Stimulated activated naive B cell treated with anti-CD40 and anti-IgM and Interleukin-4, amounts not matched to agents 10 μg/mL and 1 μg/mL and 100 μg/mL, for 72 hours (primary cell): ENCODE measurements at regions not wholly inside any gene's neighbourhood (a gene's known extent, or its start where the extent isn't known, plus 50 kb on each side); places are given as distances from the start of the nearest gene placed in this dataset.

Experiments used
- ATAC-seq, 2 donors: fragments of 150-1000 bp; cut with Tn5 transposase; replicated peaks; 2 replicates each; pipeline ENCODE4 v1.10.0; 2021; ENCODE audit warnings: moderate library complexity in 1 of 2
- DNase-seq: peaks from one replicate; pipeline ENCODE4 v3.0.0; 2021
- H3K27ac Mint-ChIP-seq: one replicate; pipeline ENCODE4 v1.8.0; 2022; ENCODE audit warnings: mild to moderate bottlenecking, mixed read lengths
- H3K27me3 Mint-ChIP-seq, 2 donors: one replicate each; pipeline ENCODE4 v1.8.0; 2022; ENCODE audit warnings: mixed read lengths in 2 of 2
- H3K36me3 Mint-ChIP-seq, 2 donors: one replicate each; pipeline ENCODE4 v1.8.0; 2022; ENCODE audit warnings: mixed read lengths in 2 of 2, mild to moderate bottlenecking in 1 of 2
- H3K4me1 Mint-ChIP-seq, 2 donors: one replicate each; pipeline ENCODE4 v1.8.0; 2022; ENCODE audit warnings: mixed read lengths in 2 of 2, mild to moderate bottlenecking in 1 of 2
- H3K4me3 Mint-ChIP-seq, 2 donors: one replicate each; pipeline ENCODE4 v1.8.0; 2022; ENCODE audit warnings: mild to moderate bottlenecking in 2 of 2, mixed read lengths in 2 of 2, moderate library complexity in 1 of 2
- H3K9me3 Mint-ChIP-seq, 2 donors: one replicate each; pipeline ENCODE4 v1.8.0; 2022; ENCODE audit warnings: mixed read lengths in 2 of 2, mild to moderate bottlenecking in 1 of 2

DNA sequence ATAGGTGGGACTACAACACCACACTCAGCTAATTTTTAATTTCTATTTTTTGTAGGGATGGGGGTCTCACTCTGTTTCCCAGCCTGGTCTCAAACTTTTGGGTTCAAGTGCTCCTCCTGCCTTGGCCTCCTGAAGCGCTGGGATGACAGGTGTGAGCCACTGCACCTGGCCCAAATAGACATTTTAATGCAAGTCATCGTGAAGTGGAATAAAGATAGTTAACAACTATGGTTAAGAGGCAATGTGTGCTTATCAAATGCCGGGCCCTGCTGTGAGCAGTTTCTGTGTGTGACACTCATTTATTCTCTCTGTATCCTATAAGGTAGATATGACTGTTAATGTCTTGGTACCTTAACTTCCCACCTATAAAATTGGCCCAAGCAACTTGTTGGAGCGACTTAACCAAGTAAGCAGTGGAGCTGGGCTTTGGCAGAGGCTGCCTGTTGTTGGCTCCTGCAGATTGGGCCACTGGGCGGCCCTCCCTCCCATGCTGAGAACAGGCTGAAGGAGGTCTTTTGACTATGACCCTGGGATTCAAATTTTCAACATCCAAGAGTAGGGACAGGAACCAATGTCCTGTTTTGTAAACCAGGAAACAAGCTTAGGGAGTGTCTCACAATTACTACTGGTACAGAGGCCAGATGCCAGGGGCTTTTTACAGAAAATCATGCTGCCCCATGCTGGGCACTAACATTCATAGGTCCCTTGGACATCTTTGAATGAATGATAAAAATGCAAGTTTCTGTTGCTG lies 450.7 kb downstream of the TSHZ3 start:
- no peak for ATAC-seq
- Mint-ChIP-seq H3K9me3 (no peaks in the 10 kb centered on the region), H3K4me1 (no peaks in the 10 kb centered on the region), H3K4me3 (no peak overlapping the region), H3K27me3 (no peaks in the 10 kb centered on the region), H3K27ac (no peak overlapping the region), H3K36me3 (no peaks in the 10 kb centered on the region)
- no peak for DNase-seq

- H3K27me3 Mint-ChIP-seq, result no peaks in the 10 kb centered on the region
- DNase-seq (no peak), ATAC-seq (no peak)
- no peak overlapping the region for H3K27ac Mint-ChIP-seq
- H3K9me3 Mint-ChIP-seq, result no peaks in the 10 kb centered on the region
- no peaks in the 10 kb centered on the region for H3K4me1 Mint-ChIP-seq
- no peak overlapping the region for H3K4me3 Mint-ChIP-seq
- H3K36me3 Mint-ChIP-seq, result no peaks in the 10 kb centered on the region
Observed at GRCh38 chr19:30897553-30897952, 451.7 kb downstream of the TSHZ3 start.

DNA sequence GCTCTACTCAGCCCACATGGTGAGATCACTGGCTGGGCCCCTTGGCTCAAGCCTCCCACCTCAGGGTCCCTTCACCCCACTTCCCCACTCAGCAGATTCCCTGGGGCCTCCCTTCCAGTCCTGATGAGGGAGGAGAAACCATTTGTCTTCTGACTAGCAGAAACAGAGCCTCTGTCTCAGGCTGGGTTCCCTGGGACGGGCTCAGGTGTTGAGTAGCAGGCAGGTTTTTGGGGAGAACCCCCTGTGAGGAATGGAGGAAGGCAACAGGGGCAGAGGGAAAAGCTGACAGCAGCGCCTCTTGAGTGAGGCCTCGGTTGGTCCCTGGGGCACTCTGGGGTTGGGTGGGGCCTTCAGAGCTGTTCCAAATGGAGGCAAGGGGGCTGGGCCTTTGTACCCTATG lies 452.2 kb downstream of the TSHZ3 start:
- DNase-seq (no peak), ATAC-seq (no peak)
- Mint-ChIP-seq H3K36me3 (no peaks in the 10 kb centered on the region), H3K4me1 (no peaks in the 10 kb centered on the region), H3K4me3 (no peak overlapping the region), H3K27ac (no peak overlapping the region), H3K27me3 (no peaks in the 10 kb centered on the region), H3K9me3 (no peaks in the 10 kb centered on the region)

DNA sequence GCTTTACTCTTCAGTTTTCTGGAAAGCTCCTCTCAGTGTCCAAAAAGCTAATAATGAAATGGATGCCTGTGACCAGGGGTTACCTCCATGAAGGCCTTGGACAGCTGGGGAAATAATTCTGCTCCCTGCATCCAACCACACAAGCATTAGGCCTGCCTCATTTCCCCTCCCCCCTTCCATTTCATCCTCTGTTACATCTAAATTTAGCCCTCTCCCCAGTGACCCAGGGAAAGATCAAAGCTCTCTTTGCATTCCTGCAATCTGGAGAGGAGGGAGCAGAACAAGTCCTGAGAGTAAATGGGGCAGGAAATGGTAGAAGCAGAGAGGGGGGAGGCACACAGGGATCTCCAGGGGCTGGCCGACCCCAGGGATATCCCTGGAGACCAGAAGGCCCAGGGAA lies 452.7 kb downstream of the TSHZ3 start:
- Mint-ChIP-seq H3K27ac (no peak overlapping the region), H3K36me3 (no peaks in the 10 kb centered on the region), H3K9me3 (no peaks in the 10 kb centered on the region), H3K27me3 (no peaks in the 10 kb centered on the region), H3K4me3 (no peak overlapping the region), H3K4me1 (no peaks in the 10 kb centered on the region)
- ATAC-seq (no peak), DNase-seq (no peak)

- H3K4me1 Mint-ChIP-seq, result no peaks in the 10 kb centered on the region
- ATAC-seq (no peak), DNase-seq (no peak)
- no peaks in the 10 kb centered on the region for H3K27me3 Mint-ChIP-seq
- H3K9me3 Mint-ChIP-seq, result no peaks in the 10 kb centered on the region
- no peaks in the 10 kb centered on the region for H3K36me3 Mint-ChIP-seq
- no peak overlapping the region for H3K27ac Mint-ChIP-seq
- H3K4me3 Mint-ChIP-seq, result no peak overlapping the region
Observed at GRCh38 chr19:30895946-30896345, 453.3 kb downstream of the TSHZ3 start.

- H3K4me3 Mint-ChIP-seq, result no peak overlapping the region
- ATAC-seq, result no peak
Observed at GRCh38 chr19:30891051-30891450, 458.2 kb downstream of the TSHZ3 start.

DNA sequence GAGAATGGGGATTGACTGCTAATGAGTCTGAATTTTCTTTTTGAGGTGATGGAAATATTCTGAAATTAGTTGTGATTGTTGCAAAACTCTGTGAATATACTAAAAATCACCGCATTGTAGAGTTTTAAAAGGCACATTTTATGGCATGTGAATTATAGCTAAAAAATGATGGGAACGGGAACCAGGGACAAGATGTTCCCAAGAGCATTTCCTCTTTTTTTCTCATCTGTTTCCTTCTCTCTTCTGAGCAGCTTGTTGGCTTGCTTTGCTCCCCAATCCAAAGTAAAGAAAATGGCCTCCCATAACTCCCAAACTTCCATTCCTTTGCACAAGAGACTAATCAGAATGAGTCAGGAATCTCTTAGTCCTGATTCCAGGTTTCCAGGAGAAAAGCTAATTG lies 459.2 kb downstream of the TSHZ3 start:
- no peak for ATAC-seq
- peaks cover 0 to 1% of the 10 kb centered on the region in 2 donors for H3K9me3 Mint-ChIP-seq
- peak overlapping the region; percentile 6 for H3K27ac Mint-ChIP-seq

More at GRCh38 chr19:30891051-30891450, 458.2 kb downstream of the TSHZ3 start:
- H3K9me3 Mint-ChIP-seq, result peaks cover 0 to 1% of the 10 kb centered on the region in 2 donors
- H3K36me3 Mint-ChIP-seq, result no peaks in the 10 kb centered on the region
- no peak for DNase-seq
- H3K27ac Mint-ChIP-seq, result no peak overlapping the region
- H3K4me1 Mint-ChIP-seq, result no peaks in the 10 kb centered on the region
- H3K27me3 Mint-ChIP-seq, result no peaks in the 10 kb centered on the region

DNA sequence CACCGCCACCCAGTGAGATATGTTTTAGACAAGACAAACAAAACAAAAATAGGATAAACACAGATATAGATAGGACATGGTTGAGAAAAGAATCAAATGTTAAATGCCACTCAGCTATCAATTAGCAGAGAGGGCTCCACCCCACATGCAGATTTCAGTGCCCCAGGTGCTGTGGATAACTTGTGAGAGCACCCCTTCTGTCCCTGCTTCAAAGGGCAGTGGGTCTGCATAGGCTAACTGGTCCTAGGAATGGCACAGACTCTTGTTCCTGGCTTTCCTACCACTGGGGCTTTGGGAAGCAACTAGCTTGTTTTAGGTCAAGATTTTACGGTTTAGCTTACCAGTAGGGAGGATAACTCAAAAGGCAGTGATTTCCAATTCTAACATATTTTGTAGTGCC lies 460.3 kb downstream of the TSHZ3 start:
- Mint-ChIP-seq H3K36me3 (no peaks in the 10 kb centered on the region), H3K9me3 (peaks cover 0 to 5% of the 10 kb centered on the region in 2 donors), H3K4me3 (no peak overlapping the region), H3K27ac (no peak overlapping the region), H3K27me3 (no peaks in the 10 kb centered on the region), H3K4me1 (no peaks in the 10 kb centered on the region)
- no peak for ATAC-seq
- no peak for DNase-seq

More for the DNA sequence above, 459.2 kb downstream of the TSHZ3 start:
- Mint-ChIP-seq H3K4me3 (no peak overlapping the region), H3K4me1 (no peaks in the 10 kb centered on the region), H3K36me3 (no peaks in the 10 kb centered on the region), H3K27me3 (no peaks in the 10 kb centered on the region)
- DNase-seq, result no peak

DNA sequence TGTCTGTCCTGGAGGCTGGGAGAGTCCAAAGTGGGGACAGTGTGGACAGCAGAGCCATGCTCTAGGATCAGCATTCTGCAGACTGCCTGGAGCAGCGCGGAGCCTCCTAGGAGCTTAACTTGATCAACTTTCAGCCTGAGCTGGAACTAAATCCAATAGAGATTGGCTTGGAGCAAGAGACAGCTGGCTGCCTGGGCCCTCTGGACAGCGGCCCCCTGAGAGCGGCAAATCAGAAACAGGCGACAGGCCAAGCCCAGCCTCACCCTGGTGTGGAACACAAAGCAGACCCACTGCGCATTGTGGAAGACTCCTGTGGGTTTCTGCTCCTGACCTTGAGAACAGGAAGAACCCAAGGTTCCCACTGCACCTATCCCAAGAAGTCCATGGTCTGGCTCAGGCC lies 462.2 kb downstream of the TSHZ3 start:
- DNase-seq, result no peak
- no peaks in the 10 kb centered on the region for H3K4me1 Mint-ChIP-seq

GRCh38 chr19:30886222-30886621 lies 463.0 kb downstream of the TSHZ3 start:
- H3K4me3 Mint-ChIP-seq, result no peak overlapping the region
- H3K27ac Mint-ChIP-seq, result no peak overlapping the region
- no peaks in the 10 kb centered on the region for H3K36me3 Mint-ChIP-seq
- no peaks in the 10 kb centered on the region for H3K27me3 Mint-ChIP-seq
- no peak for ATAC-seq
- DNase-seq, result no peak
- peaks cover 0 to 5% of the 10 kb centered on the region in 2 donors for H3K9me3 Mint-ChIP-seq
- no peaks in the 10 kb centered on the region for H3K4me1 Mint-ChIP-seq

More for the DNA sequence above, 462.2 kb downstream of the TSHZ3 start:
- Mint-ChIP-seq H3K36me3 (no peaks in the 10 kb centered on the region), H3K27ac (no peak overlapping the region), H3K9me3 (peaks cover 0 to 5% of the 10 kb centered on the region in 2 donors), H3K4me3 (no peak overlapping the region), H3K27me3 (no peaks in the 10 kb centered on the region)
- ATAC-seq, result no peak

DNA sequence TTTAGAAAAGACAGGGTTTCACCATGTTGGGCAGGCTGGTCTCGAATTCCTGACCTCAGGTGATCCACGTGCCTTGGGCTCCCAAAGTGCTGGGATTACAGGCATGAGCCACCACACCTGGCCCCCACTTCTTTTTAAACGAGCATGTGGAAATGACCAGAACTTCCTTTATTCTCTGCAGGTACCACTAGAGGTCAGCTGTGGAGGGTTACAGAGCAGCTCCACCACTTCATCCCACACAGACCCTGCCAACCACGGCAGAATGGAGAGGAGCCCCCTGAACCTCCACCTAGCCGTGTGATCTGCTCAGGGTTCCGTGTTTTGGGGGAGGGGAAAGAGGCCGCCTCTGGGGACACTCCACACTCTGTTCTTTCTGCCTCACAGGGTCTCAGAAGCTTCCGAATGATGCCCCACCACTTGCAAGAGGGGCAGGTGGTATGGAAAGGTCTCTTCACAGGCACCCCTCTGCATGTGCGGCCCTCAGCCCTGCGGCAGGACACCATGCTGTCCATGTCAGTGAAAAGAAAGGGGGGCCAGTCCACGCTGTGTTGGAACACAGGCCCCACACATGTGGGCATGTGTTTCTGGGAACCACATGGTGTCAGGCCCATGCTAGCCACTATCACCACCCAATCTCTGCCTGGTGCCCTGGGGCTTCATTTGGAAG lies 465.0 kb downstream of the TSHZ3 start:
- Mint-ChIP-seq H3K36me3 (no peaks in the 10 kb centered on the region), H3K9me3 (peaks cover 3 to 8% of the 10 kb centered on the region in 2 donors), H3K27me3 (no peaks in the 10 kb centered on the region), H3K4me1 (no peaks in the 10 kb centered on the region), H3K4me3 (no peak overlapping the region), H3K27ac (no peak overlapping the region)
- DNase-seq, result no peak
- ATAC-seq, result no peak

DNA sequence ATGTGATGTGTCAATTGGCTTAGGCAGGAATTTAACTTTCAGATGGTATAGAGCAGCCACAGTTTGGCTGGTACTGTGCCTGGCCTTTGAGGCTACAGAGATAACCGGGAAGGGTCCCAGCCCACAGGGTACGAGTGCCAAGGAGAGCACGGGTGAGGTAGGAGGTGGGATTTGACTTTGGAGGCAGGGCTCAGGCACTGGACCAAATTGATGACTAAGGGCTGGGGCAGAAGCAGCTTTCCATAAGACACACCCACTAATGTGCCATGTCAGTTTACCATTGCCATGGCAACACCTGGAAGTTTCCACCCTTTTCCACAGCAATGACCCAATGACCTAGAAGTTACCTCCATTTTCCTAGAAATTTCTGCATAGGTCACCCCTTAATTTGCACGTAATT lies 466.2 kb downstream of the TSHZ3 start:
- H3K9me3 Mint-ChIP-seq, result peaks cover 3 to 8% of the 10 kb centered on the region in 2 donors
- H3K27me3 Mint-ChIP-seq, result no peaks in the 10 kb centered on the region
- H3K36me3 Mint-ChIP-seq, result no peaks in the 10 kb centered on the region
- no peak overlapping the region for H3K27ac Mint-ChIP-seq
- no peak overlapping the region for H3K4me3 Mint-ChIP-seq
- DNase-seq (no peak), ATAC-seq (no peak)
- H3K4me1 Mint-ChIP-seq, result no peaks in the 10 kb centered on the region

DNA sequence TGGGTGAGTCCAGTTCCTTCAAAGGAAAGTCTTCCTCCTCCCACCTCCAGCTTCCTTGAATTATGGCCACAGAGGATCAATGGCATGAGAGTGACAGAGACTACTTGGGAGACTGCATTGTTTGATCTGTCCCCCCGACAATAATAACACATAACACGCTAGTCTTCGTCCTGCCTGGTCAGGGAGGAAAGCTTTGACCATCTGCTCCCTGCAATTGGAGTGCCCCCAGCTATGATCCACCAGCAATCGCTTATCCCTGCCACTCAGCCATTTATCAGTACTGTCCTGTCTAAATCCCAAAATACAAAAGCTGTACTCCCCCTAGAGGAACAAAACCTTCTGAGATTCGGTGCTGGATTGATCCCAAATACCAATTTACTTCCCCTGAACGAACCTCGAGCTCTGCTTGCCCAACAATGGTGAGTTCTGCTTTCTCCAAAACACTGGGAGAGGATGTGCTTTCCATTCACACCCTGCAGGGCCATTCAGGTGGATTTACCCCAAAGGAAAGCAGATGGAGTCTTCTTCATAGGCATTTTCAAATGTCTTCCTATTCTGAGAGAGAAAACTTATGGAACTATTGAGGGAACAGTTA lies 466.7 kb downstream of the TSHZ3 start:
- ATAC-seq, result no peak
- no peak for DNase-seq
- no peak overlapping the region for H3K4me3 Mint-ChIP-seq
- no peak overlapping the region for H3K27ac Mint-ChIP-seq
- H3K9me3 Mint-ChIP-seq, result peaks cover 3 to 8% of the 10 kb centered on the region in 2 donors
- H3K4me1 Mint-ChIP-seq, result peaks cover 0 to 2% of the 10 kb centered on the region in 2 donors
- H3K27me3 Mint-ChIP-seq, result no peaks in the 10 kb centered on the region
- no peaks in the 10 kb centered on the region for H3K36me3 Mint-ChIP-seq

DNA sequence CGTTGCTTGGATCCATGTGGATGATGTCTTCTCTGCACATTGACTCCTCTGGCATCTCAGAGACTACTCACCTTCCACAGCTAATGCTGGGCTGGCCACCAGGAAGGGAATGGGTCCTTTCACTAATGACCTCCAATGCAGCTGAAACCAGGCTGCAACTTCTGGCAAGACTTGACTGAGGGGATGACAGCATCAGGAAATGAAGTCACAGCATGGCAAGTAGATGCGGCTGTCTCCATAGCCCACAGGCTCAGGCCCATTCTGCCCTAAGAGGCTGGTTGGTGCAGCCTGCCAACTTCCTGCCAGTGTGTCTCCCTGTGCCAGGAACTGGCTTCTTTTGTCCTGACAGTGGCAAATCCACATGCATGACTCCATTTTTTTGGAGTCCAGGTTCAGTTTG lies 467.3 kb downstream of the TSHZ3 start:
- H3K4me1 Mint-ChIP-seq, result peaks cover 0 to 2% of the 10 kb centered on the region in 2 donors
- H3K27ac Mint-ChIP-seq, result no peak overlapping the region

DNA sequence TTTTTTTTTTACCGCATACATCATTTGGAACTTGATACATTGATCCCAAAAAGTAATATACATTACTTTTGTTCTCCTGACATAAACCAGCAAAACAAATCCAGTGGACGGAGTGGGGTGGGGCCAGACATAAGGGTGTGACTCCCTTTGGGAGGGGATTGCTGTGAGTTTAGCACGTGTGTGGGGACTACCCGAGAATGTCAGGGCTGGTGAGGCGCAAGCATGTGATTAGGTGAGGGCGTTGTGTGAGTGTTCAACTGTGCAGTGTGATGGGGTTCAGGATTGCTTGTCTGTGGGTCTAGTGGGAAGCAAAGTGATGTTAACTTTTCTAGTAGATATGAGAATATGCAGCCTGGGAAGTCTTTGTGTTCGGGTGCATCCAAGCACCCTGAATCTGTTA lies 468.0 kb downstream of the TSHZ3 start:
- no peak for ATAC-seq
- no peak overlapping the region for H3K27ac Mint-ChIP-seq
- H3K36me3 Mint-ChIP-seq, result no peaks in the 10 kb centered on the region
- H3K9me3 Mint-ChIP-seq, result peaks cover 3 to 8% of the 10 kb centered on the region in 2 donors
- H3K4me1 Mint-ChIP-seq, result peaks cover 0 to 2% of the 10 kb centered on the region in 2 donors
- DNase-seq, result no peak
- H3K27me3 Mint-ChIP-seq, result no peaks in the 10 kb centered on the region
- no peak overlapping the region for H3K4me3 Mint-ChIP-seq

More for the DNA sequence above, 467.3 kb downstream of the TSHZ3 start:
- H3K9me3 Mint-ChIP-seq, result peaks cover 3 to 8% of the 10 kb centered on the region in 2 donors
- no peak for DNase-seq
- no peak for ATAC-seq
- H3K36me3 Mint-ChIP-seq, result no peaks in the 10 kb centered on the region
- H3K4me3 Mint-ChIP-seq, result no peak overlapping the region
- no peaks in the 10 kb centered on the region for H3K27me3 Mint-ChIP-seq
